ENCODE measurements at regions not wholly inside any gene's neighbourhood (a gene's known extent, or its start where the extent isn't known, plus 50 kb on each side); places are given as distances from the start of the nearest gene placed in this dataset.

- no peak for TF ChIP-seq CTCF (IDR thresholded peaks at IDR 0.05)
- no peak for TF ChIP-seq POLR2A (IDR thresholded peaks at IDR 0.05)
Observed at GRCh38 chrX:42680666-42681065, 97.3 kb downstream of the PPP1R2C start.
